Amniotic epithelial cell (primary cell): ENCODE measurements at regions not wholly inside any gene's neighbourhood (a gene's known extent, or its start where the extent isn't known, plus 50 kb on each side); places are given as distances from the start of the nearest gene placed in this dataset.
"Not testable (repeated sequence)": the region's sequence is repeated elsewhere in the genome, so short reads cannot be mapped to it uniquely, and the experiment has no call there.

Source experiments
- DNase-seq: peaks from one replicate; pipeline ENCODE4 v3.0.0-alpha.2; 2010; ENCODE audit warnings: low read depth

GRCh38 chr14:89524990-89525667 lies 108.1 kb upstream of the FOXN3 start:
- DNase-seq = no peak

- DNase-seq = no peak
These were observed 107.4 kb upstream of the FOXN3 start for GRCh38 chr14:89524412-89524811.

GRCh38 chr14:89521988-89522387 lies 105.0 kb upstream of the FOXN3 start:
- DNase-seq = no peak

GRCh38 chr14:89519040-89519439 lies 102.0 kb upstream of the FOXN3 start:
- DNase-seq = peak; percentile 82

GRCh38 chr14:89516173-89516572 lies 99.1 kb upstream of the FOXN3 start:
- no peak for DNase-seq

- DNase-seq = no peak
These were observed 97.6 kb upstream of the FOXN3 start for GRCh38 chr14:89514601-89515000.

GRCh38 chr14:89509891-89510290 lies 92.9 kb upstream of the FOXN3 start:
- DNase-seq = peak; percentile 84

- DNase-seq = no peak
These were observed 91.8 kb upstream of the FOXN3 start for GRCh38 chr14:89508863-89509262.

- DNase-seq = peak; percentile 60
These were observed 91.0 kb upstream of the FOXN3 start for GRCh38 chr14:89507926-89508460.

- peak; percentile 73 for DNase-seq
These were observed 90.5 kb upstream of the FOXN3 start for GRCh38 chr14:89507521-89507920.

GRCh38 chr14:89506891-89507452 lies 89.9 kb upstream of the FOXN3 start:
- not testable (repeated sequence) for DNase-seq

- peak; percentile 67 for DNase-seq
These were observed 87.7 kb upstream of the FOXN3 start for GRCh38 chr14:89504602-89505313.

GRCh38 chr14:89504091-89504490 lies 87.1 kb upstream of the FOXN3 start:
- no peak for DNase-seq

GRCh38 chr14:89503431-89503996 lies 86.5 kb upstream of the FOXN3 start:
- no peak for DNase-seq

GRCh38 chr14:89502966-89503365 lies 85.9 kb upstream of the FOXN3 start:
- no peak for DNase-seq

GRCh38 chr14:89501381-89501780 lies 84.3 kb upstream of the FOXN3 start:
- DNase-seq = no peak

- DNase-seq = no peak
These were observed 83.3 kb upstream of the FOXN3 start for GRCh38 chr14:89500303-89500702.

- peak; percentile 34 for DNase-seq
These were observed 81.8 kb upstream of the FOXN3 start for GRCh38 chr14:89498878-89499277.

- DNase-seq = no peak
These were observed 78.7 kb upstream of the FOXN3 start for GRCh38 chr14:89495718-89496117.

GRCh38 chr14:89493877-89494634 lies 77.0 kb upstream of the FOXN3 start:
- no peak for DNase-seq

- DNase-seq = no peak
These were observed 76.4 kb upstream of the FOXN3 start for GRCh38 chr14:89493406-89493805.
